ENCODE measurements at regions not wholly inside any gene's neighbourhood (a gene's known extent, or its start where the extent isn't known, plus 50 kb on each side); places are given as distances from the start of the nearest gene placed in this dataset.

DNA sequence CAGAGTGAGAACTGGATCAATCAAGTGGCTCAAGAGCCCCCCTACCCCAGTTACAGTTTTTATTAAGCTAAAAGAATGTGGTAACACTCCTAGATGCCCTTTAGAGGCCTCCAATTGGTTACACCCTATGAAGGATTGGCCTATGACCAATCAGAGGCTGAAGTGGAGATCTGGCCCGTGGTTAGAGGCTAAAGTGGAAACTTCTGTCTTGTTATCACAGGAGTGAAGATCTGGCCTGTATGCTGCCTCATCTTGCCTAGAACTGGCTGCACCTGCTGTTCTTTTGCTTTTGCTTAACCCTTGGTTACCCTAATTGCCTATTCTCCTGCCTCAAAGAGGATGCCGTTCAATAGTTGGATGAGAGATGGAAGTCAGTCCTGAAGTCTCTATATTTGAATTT, 100.1 kb upstream of the MAP2 start:
- no peaks in the 10 kb centered on the region for H3K36me3 Mint-ChIP-seq
- POLR2A ChIA-PET = no interaction called here
- H3K27ac Mint-ChIP-seq = no peak overlapping the region
- H3K27me3 Mint-ChIP-seq = no peaks in the 10 kb centered on the region
- no peak overlapping the region for H3K4me3 Mint-ChIP-seq
- no peak for ATAC-seq (ENCODE audit: low read depth)
- H3K4me1 Mint-ChIP-seq = no peaks in the 10 kb centered on the region
- no peak for DNase-seq
- no peaks in the 10 kb centered on the region for H3K9me3 Mint-ChIP-seq

DNA sequence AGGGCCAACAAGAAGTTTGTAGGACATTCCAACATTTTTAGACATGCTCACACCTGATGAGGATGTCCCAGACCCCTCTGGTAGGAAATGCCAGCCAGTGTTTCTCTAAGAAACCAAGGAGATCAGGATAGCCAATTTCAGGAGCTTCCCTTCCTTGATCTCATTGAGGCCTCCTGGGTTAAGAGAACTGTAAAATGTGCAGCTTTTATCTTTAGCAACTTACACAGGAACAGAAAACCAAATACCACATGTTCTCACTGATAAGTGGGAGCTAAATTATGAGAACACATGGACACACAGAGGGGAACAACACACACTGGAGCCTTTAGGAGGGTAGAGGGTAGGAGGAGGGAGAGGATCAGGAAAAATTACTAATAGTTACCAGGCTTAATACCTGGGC, 99.6 kb upstream of the MAP2 start:
- Mint-ChIP-seq H3K36me3 (no peaks in the 10 kb centered on the region), H3K27ac (no peak overlapping the region)

DNA sequence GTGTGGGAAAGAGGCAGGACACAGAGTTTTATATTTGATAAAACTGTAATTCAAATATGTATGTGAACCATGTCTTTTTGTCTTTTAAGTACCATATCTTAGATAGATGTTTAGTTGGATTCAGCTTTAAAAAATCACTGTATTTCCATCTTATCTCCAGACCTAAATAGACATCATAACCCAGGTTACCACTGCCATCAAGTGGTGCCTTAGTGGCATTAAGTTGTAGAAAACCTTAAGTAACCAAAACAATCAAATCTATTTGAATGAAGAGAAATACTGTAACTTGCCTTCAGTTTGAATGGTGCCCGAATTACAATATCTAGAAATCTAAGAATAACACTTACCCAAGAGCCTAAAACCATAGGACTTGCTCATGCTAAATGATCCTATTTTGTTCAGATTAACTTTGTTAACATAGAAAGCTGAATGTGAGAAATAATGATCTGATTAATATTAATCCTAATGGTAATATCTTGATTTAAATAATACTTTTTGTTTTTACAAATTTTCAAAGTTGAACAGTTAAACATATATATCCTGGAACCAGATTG, 92.5 kb upstream of the MAP2 start:
- Mint-ChIP-seq H3K36me3 (no peaks in the 10 kb centered on the region), H3K4me3 (no peak overlapping the region), H3K9me3 (no peaks in the 10 kb centered on the region), H3K27ac (no peak overlapping the region), H3K27me3 (no peaks in the 10 kb centered on the region), H3K4me1 (no peaks in the 10 kb centered on the region)
- ATAC-seq (ENCODE audit: low read depth) = no peak
- POLR2A ChIA-PET = no interaction called here
- no peak for DNase-seq

More for the DNA sequence above, 99.6 kb upstream of the MAP2 start:
- Mint-ChIP-seq H3K9me3 (no peaks in the 10 kb centered on the region), H3K4me3 (no peak overlapping the region), H3K27me3 (no peaks in the 10 kb centered on the region), H3K4me1 (no peaks in the 10 kb centered on the region)
- DNase-seq (no peak), ATAC-seq (ENCODE audit: low read depth) (no peak)
- POLR2A ChIA-PET = no interaction called here

DNA sequence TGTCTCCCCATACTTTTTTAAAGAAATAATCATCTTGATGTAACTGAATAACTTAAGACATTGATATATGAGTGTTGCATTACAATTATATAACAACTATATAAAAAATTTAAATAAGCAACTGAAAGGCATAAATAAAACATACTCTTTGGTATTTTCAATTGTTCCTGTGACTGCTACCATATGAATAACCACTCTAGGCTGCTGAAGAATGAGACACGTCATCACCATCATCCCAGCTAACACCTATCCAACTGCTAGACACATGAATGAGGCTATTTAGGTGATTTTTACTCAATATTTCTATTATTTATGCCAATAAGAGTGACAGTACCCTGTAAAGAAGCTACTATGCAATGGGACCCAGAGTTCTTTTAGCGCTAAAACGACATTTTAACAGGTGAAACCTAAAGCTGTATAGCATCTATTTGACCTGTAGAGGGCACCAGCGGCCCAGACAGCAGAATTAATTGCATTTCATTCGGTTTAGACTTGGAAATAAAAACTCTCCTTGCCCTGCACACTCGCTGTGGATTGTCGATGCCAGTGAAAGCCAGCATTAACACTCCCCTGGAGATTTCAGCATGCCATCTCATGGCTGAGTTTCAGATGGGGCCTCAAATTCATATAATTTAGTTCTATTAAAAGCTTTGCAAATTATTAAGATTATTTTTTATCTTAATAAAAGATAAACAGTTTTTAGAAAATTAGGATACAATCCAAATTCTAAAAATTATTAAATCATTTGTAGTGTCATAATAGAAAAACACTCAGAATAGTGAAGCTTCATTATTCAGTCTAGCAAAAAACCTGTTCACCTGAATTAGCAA, 89.4 kb upstream of the MAP2 start:
- no peak for ATAC-seq (ENCODE audit: low read depth)

DNA sequence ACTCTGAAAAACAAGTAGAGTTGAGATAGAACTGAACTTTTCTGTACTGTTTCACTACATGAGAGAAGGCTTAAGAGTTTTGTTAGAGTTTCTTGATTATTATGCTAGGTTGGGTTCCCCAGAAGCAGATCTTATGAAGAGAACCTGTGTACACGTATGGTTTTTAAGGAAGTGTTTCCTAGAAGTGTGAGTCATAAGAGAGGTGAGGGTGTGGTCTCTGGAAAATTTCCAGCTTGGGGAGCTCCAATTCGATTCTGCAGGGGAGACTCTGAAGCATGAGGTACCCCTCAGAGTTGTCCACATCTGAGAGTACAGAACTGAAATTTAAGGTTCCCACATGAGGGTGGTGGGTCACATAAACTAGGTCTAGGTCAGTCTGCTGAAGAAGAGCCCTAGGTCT, 83.3 kb upstream of the MAP2 start:
- ATAC-seq (ENCODE audit: low read depth) = no peak
- no peaks in the 10 kb centered on the region for H3K36me3 Mint-ChIP-seq
- no peaks in the 10 kb centered on the region for H3K4me1 Mint-ChIP-seq
- H3K27ac Mint-ChIP-seq = no peak overlapping the region
- no peak for DNase-seq
- H3K4me3 Mint-ChIP-seq = no peak overlapping the region
- POLR2A ChIA-PET = no interaction called here
- H3K27me3 Mint-ChIP-seq = peaks cover 2% of the 10 kb centered on the region
- no peaks in the 10 kb centered on the region for H3K9me3 Mint-ChIP-seq

More for the DNA sequence above, 89.4 kb upstream of the MAP2 start:
- POLR2A ChIA-PET = no interaction called here
- Mint-ChIP-seq H3K9me3 (no peaks in the 10 kb centered on the region), H3K27ac (no peak overlapping the region), H3K36me3 (no peaks in the 10 kb centered on the region), H3K27me3 (no peaks in the 10 kb centered on the region), H3K4me1 (no peaks in the 10 kb centered on the region), H3K4me3 (no peak overlapping the region)
- DNase-seq = peak; percentile 32

DNA sequence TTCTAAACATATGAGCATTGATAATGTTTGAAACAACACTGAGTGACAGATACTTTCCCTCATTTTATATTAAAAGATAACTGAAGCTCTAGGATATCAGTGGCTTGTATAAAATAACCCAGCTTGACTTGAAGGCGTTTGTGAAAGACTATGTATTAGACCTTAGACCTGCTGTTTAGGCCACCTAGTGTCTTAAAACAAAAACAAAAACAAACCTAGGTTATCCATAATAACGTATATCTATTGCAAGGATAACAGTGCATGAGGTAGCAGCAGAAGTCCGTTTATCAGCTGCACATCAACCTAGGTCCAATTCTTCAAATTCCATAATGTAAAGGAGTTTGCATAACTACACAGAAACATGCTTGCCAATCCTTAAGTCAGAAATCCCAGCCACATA, 79.5 kb upstream of the MAP2 start:
- POLR2A ChIA-PET = no interaction called here
- ATAC-seq (ENCODE audit: low read depth) (no peak), DNase-seq (no peak)
- Mint-ChIP-seq H3K36me3 (no peaks in the 10 kb centered on the region), H3K4me1 (no peaks in the 10 kb centered on the region), H3K4me3 (no peak overlapping the region), H3K9me3 (no peaks in the 10 kb centered on the region), H3K27me3 (peaks cover 2% of the 10 kb centered on the region), H3K27ac (no peak overlapping the region)

DNA sequence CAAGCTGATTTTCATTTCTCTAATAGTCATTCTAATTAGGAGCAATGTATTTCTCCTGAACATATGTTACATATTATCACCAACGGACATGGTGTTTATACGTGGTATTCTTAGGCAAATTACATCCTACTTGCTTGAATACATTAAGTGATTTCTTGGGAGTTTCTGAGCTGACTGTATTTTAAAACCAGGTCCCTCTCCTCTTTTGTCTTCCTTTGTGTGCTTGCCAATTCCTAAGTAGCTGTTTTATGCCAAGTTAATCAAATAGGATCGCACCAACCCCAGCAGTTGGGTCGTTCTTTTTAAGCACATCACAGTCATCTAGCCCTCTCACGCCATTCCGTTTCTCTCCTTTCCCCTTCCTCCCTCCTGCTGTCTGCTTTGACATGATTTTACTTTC, 75.4 kb upstream of the MAP2 start:
- no peaks in the 10 kb centered on the region for H3K9me3 Mint-ChIP-seq
- H3K4me1 Mint-ChIP-seq = no peaks in the 10 kb centered on the region
- H3K27me3 Mint-ChIP-seq = no peaks in the 10 kb centered on the region
- H3K36me3 Mint-ChIP-seq = no peaks in the 10 kb centered on the region
- no peak overlapping the region for H3K4me3 Mint-ChIP-seq
- ATAC-seq (ENCODE audit: low read depth) (no peak), DNase-seq (no peak)
- H3K27ac Mint-ChIP-seq = no peak overlapping the region
- POLR2A ChIA-PET = no interaction called here

DNA sequence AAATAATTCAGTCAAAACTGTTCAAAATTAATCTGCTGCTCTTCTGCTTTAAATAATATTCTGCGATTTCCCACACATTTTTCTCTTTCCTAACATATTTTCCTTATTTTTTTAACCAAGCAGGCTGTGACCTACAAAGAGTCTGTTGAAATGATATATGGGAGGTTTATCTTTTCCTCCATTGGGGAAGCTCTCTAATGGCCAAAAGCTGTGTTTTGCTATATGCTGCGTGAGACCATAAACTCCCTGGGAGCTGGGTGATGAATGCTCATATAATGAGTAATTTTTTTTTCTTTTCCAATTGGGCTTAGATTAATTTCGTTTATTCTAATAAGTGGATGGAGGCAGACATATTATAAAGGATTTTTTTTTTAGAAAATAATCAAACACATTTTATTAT, 72.2 kb upstream of the MAP2 start:
- H3K4me3 Mint-ChIP-seq = no peak overlapping the region
- ATAC-seq (ENCODE audit: low read depth) (no peak), DNase-seq (no peak)
- POLR2A ChIA-PET = no interaction called here
- H3K36me3 Mint-ChIP-seq = no peaks in the 10 kb centered on the region
- H3K27ac Mint-ChIP-seq = no peak overlapping the region
- peaks cover 1% of the 10 kb centered on the region for H3K9me3 Mint-ChIP-seq
- no peaks in the 10 kb centered on the region for H3K27me3 Mint-ChIP-seq
- H3K4me1 Mint-ChIP-seq = no peaks in the 10 kb centered on the region

DNA sequence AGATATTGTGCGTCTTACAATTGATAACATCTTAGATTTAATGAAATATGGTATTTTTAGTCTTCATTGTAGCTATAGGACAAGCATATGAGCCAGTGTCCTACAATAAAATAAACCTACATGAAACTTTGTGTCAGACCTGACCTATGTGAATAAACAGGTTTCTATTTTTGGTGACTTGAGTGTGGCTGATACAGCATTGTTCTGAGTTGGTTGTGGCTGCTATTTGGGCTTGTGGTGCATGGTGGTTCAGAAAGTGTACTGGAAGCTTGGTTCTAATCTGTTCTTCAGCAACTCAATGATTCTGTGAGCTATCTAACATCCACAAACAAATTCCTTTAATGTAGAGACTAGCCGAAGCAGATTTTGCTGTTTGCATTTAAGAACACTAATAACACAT, 64.9 kb upstream of the MAP2 start:
- Mint-ChIP-seq H3K4me1 (no peaks in the 10 kb centered on the region), H3K27me3 (no peaks in the 10 kb centered on the region), H3K9me3 (peaks cover 1% of the 10 kb centered on the region), H3K27ac (no peak overlapping the region), H3K4me3 (no peak overlapping the region), H3K36me3 (no peaks in the 10 kb centered on the region)
- no peak for ATAC-seq (ENCODE audit: low read depth)
- POLR2A ChIA-PET = no interaction called here
- DNase-seq = no peak

DNA sequence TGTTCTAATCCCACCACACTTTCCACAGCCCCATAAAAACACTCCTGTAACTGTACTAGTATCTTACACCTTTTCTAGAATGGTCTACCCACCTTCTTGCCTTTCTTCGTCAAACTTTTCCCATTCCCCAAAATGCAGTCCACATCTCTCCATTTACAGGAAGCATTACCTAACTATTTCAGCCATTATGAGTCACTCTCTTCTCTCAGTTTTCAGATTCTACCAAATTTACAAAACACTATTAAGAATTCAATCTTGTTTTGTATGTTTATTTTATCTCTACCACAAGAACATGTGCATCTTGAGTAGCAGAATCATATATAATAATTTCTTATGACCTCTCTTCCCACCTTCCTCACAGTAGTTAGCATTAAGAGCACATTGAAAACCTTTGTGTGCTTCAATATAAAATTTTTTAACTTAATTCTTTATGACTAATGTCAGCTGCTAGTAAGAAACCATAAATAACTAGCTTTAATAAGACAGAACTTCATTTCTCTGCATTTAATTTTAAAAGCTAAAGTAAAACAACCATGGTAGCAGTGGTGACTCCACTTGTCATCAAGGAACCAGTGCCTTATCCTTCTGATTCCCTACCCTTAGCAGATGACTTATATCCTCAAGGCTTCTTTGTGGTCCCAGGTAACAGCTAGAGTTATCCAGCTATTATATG, 56.6 kb upstream of the MAP2 start:
- Mint-ChIP-seq H3K36me3 (no peaks in the 10 kb centered on the region), H3K9me3 (no peaks in the 10 kb centered on the region), H3K4me3 (no peak overlapping the region), H3K27ac (no peak overlapping the region), H3K4me1 (peaks cover 2% of the 10 kb centered on the region), H3K27me3 (no peaks in the 10 kb centered on the region)
- DNase-seq (no peak), ATAC-seq (ENCODE audit: low read depth) (no peak)
- POLR2A ChIA-PET = no interaction called here

DNA sequence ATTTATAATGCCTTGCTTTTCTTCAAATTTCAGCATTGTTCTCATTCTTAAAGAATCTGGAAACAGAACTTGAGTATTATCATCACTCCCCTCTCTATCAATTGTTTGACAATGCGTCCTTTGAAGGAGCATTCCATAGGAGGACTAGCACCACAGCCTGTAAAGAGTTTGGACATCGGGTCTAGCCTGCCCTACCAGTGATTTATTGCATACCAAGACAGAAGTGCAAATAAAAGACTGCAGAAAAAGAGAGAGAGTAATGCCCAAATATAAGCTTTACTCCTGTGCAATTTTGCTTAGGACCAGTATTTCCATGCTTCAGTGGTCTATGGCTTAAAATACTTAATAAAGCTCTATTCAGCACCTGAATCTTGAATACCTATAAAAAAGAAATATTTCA, 55.4 kb upstream of the MAP2 start:
- Mint-ChIP-seq H3K27ac (no peak overlapping the region), H3K4me1 (peaks cover 2% of the 10 kb centered on the region)

DNA sequence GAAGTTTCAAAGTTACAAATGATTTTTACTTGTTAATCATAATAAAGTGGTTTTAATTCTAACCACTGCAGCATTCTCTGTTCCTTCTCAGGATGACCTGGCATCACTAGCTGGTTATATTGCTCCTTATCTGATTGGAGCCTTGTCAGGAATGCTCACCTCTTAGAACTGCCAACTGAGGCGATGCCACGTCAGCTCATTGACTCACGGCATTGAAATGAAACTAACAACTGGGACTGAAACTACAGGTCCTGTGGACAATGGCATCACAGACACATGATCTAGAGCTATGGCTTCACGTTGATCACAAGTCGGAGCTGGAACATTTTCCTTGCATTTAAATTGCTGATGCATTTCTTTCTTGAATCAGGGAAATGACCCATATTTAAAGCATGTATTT, 54.9 kb upstream of the MAP2 start:
- ATAC-seq (ENCODE audit: low read depth) = no peak
- no peak overlapping the region for H3K27ac Mint-ChIP-seq
- peaks cover 6% of the 10 kb centered on the region for H3K9me3 Mint-ChIP-seq
- H3K4me1 Mint-ChIP-seq = peaks cover 2% of the 10 kb centered on the region
- no peak overlapping the region for H3K4me3 Mint-ChIP-seq
- DNase-seq = no peak
- POLR2A ChIA-PET = no interaction called here
- H3K36me3 Mint-ChIP-seq = peaks cover 1% of the 10 kb centered on the region
- H3K27me3 Mint-ChIP-seq = no peaks in the 10 kb centered on the region

More for the DNA sequence above, 55.4 kb upstream of the MAP2 start:
- H3K27me3 Mint-ChIP-seq = no peaks in the 10 kb centered on the region
- POLR2A ChIA-PET = no interaction called here
- no peak for ATAC-seq (ENCODE audit: low read depth)
- no peak for DNase-seq
- H3K4me3 Mint-ChIP-seq = no peak overlapping the region
- H3K36me3 Mint-ChIP-seq = peaks cover 1% of the 10 kb centered on the region
- H3K9me3 Mint-ChIP-seq = peaks cover 5% of the 10 kb centered on the region

DNA sequence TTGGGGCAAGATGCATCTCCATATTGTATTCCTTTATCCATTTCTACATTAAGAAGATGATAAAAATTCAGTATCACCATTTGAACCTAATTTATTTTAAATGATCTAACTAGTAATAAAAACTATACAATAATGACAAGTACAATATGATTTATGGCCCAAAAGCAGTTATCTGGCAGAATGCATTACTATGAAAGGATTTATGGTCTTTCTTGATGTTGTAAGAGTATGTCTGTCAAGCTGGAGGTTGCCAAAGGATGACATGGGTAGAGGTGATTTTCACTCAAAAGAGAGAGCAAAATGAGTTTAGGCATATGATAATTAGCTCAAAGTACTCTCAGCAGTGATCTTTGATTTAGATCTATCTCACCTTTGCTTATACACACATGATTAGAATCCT, 54.2 kb upstream of the MAP2 start:
- Mint-ChIP-seq H3K4me1 (peaks cover 2% of the 10 kb centered on the region), H3K36me3 (peaks cover 1% of the 10 kb centered on the region), H3K27me3 (no peaks in the 10 kb centered on the region), H3K9me3 (peaks cover 9% of the 10 kb centered on the region), H3K27ac (no peak overlapping the region), H3K4me3 (no peak overlapping the region)
- POLR2A ChIA-PET = no interaction called here
- ATAC-seq (ENCODE audit: low read depth) = no peak
- no peak for DNase-seq

DNA sequence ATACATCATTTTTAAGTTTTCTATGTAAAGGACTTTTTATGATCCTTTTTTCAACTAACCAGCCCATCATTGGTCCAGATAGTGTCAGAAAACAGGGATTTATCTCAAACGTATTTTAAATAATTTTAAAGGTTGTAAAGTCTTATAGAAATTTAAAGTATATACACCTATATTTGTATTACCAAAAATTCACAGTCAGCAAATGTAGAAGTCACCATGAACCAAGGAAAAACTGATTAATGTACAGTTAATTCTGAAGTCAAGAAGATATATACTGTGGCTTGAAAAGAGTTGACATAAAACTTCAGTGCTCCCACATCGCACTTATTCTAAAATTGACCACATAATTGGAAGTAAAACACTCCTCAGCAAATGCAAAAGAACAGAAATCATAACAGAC, 52.4 kb upstream of the MAP2 start:
- Mint-ChIP-seq H3K36me3 (peaks cover 1% of the 10 kb centered on the region), H3K4me1 (peaks cover 2% of the 10 kb centered on the region), H3K27ac (no peak overlapping the region), H3K4me3 (no peak overlapping the region), H3K27me3 (no peaks in the 10 kb centered on the region), H3K9me3 (peaks cover 16% of the 10 kb centered on the region)
- no peak for DNase-seq
- POLR2A ChIA-PET = no interaction called here
- no peak for ATAC-seq (ENCODE audit: low read depth)

Data from activated naive CD8-positive, alpha-beta T cell treated with anti-CD3 and anti-CD28 coated beads, Interleukin-2, amount 10 ng/mL, durations not matched to agents 7 days and 5 days (primary cell).